Embryonic facial prominence (tissue), 1 donor: ENCODE measurements at regions not wholly inside any gene's neighbourhood (a gene's known extent, or its start where the extent isn't known, plus 50 kb on each side); places are given as distances from the start of the nearest gene placed in this dataset.

Experiments used
- DNase-seq: peaks from one replicate; pipeline ENCODE4 v3.0.0-alpha.2; 2016; ENCODE audit errors: extremely low spot score

DNA sequence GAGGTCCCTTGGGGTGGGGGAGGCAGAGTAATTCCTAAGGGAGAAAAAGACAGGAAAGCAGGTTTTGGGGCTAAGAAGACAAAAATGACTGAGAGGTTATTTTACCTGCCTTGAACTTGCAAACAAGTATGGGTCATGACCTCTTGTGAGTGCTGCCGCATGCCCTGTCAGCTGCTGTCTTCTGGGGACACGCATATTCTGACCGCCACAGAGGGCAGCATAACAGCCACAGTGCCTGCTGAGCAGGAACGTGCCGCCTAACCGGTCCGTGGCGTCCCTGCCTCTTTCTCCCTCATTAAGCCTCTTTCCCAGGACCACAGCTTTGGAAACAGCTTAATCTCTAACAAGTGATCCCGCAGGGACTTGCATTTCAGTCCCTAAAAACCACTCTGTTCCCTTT is 51.3 kb upstream of the KCNA1 start:
- no peak for DNase-seq

DNA sequence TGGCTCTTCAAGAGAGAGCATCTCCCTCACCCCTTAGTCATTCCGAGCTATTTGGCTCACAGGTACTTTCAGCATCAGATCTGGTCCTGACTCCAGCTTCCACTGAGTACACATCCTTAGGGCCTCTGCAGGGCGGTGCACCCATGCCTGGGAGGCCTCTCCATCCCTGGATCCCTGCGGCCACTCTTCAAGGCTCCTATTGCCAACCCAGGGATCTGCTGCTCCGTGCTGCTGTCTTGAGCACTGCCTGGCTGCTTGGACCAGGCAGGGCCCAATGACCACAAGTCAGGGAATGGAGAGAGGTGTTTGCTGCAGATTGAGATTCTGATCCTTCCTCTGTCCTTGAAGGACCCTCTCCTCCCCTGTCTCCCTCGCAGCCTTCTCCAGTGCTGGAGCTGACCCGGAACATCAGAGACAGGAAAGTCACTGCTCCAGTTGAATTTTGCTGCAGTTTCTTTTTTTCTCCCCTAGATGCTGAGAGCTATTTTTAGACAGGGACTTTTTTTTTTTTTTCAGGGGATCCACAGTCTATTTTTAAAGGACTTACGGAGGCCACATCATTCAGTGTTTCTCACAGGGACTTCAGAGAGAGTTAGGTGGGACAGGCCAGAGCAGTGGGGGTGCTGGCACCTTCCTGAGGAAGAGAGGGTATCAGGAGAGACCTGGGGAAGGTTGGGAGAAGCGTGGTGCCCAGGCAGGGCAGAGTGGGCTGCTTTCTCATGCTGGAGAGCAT is 50.1 kb upstream of the KCNA1 start:
- no peak for DNase-seq
